ENCODE measurements at regions not wholly inside any gene's neighbourhood (a gene's known extent, or its start where the extent isn't known, plus 50 kb on each side); places are given as distances from the start of the nearest gene placed in this dataset.

- Histone ChIP-seq H3K27ac (ENCODE audit: low read depth) (no peak overlapping the region), H3K4me1 (ENCODE audit: insufficient read depth) (no peaks in the 10 kb centered on the region), H3K4me2 (no peak overlapping the region), H3K79me2 (replicated peaks; ENCODE audit: insufficient read depth) (no peaks in the 10 kb centered on the region), H3K27me3 (ENCODE audit: insufficient read depth) (no peaks in the 10 kb centered on the region), H2AFZ (no peak overlapping the region), H3F3A (replicated peaks; ENCODE audit: low read depth) (no peaks in the 10 kb centered on the region), H3K9me2 (ENCODE audit: insufficient read depth) (no peaks in the 10 kb centered on the region), H4K20me1 (replicated peaks; ENCODE audit: insufficient read depth) (no peaks in the 10 kb centered on the region), H3K4me3 (no peak overlapping the region), H3K36me3 (ENCODE audit: insufficient read depth) (no peaks in the 10 kb centered on the region)
- TF ChIP-seq EZH2phosphoT487 (IDR thresholded peaks at IDR 0.05; ENCODE audit: unreplicated experiment) (no peak), ZNF331 (CRISPR knock-in tag; IDR thresholded peaks at IDR 0.05; ENCODE audit: low read depth) (no peak), CREB1 (CRISPR knock-in tag; IDR thresholded peaks at IDR 0.05; ENCODE audit: low read depth) (no peak), NANOG (IDR thresholded peaks at IDR 0.05; ENCODE audit: borderline replicate concordance) (no peak), ZNF114 (CRISPR knock-in tag; IDR thresholded peaks at IDR 0.05) (no peak), POLR2AphosphoS5 (IDR thresholded peaks at IDR 0.05; ENCODE audit: low read depth) (no peak), JUNB (IDR thresholded peaks at IDR 0.05; ENCODE audit: unreplicated experiment) (no peak), STAT1 (IDR thresholded peaks at IDR 0.05; ENCODE audit: unreplicated experiment) (no peak), CTCF (conservative IDR thresholded peaks at IDR 0.05; ENCODE audit: low read depth in 2 of 2) (no peak), REST (IDR thresholded peaks at IDR 0.05; ENCODE audit: unreplicated experiment) (no peak), ETS1 (IDR thresholded peaks at IDR 0.05) (no peak), ZNF462 (CRISPR knock-in tag; IDR thresholded peaks at IDR 0.05) (no peak)
- Mint-ChIP-seq H3K36me3 (ENCODE audit: low read depth) (no peaks in the 10 kb centered on the region; the same call in 2 of the 3 replicates), H3K27me3 (ENCODE audit: insufficient read depth, low read depth, poor library complexity) (peaks cover 5% of the 10 kb centered on the region), H3K9me3 (no peaks in the 10 kb centered on the region; the same call in none of the 3 replicates), H3K4me1 (no peaks in the 10 kb centered on the region), H3K27ac (no peak overlapping the region), H3K4me3 (no peak overlapping the region)
- no peak for DNase-seq (ENCODE audit: low spot score)
- no peak for ATAC-seq
Measured at GRCh38 chr5:163339148-163339547, 98.2 kb upstream of the CCNG1 start.

Data from GM23338 (cell line).